Neutrophil (primary cell): ENCODE measurements at regions not wholly inside any gene's neighbourhood (a gene's known extent, or its start where the extent isn't known, plus 50 kb on each side); places are given as distances from the start of the nearest gene placed in this dataset.

Experiments
- H3K27ac ChIP-seq: fragments of 200-600 bp; sonication (generic); 2 replicates; pipeline ENCODE4 v1.5.1; 2016; ENCODE audit warnings: mild to moderate bottlenecking, moderate library complexity
- H3K27me3 ChIP-seq: fragments of 200-600 bp; sonication (generic); 2 replicates; pipeline ENCODE4 v1.6.0; 2016; ENCODE audit warnings: mild to moderate bottlenecking
- H3K36me3 ChIP-seq: fragments of 200-600 bp; sonication (generic); 2 replicates; pipeline ENCODE4 v1.5.1; 2017
- H3K4me1 ChIP-seq, 2 experiments: fragments of 200-600 bp in 1 of 2; sonication (generic) in 1 of 2; 1 replicate in 1 of 2; 2 replicates in 1 of 2; pipeline versions ENCODE4 v1.5.1 to v1.6.1; 2013 to 2016; ENCODE audit warnings: low read depth in 1 of 2, low read length in 1 of 2, mild to moderate bottlenecking in 1 of 2, moderate library complexity in 1 of 2; ENCODE audit not compliant: control insufficient read depth in 1 of 2, insufficient read depth in 1 of 2
- H3K4me3 ChIP-seq, 2 experiments: fragments of 200-600 bp in 1 of 2; sonication (generic) in 1 of 2; 1 replicate in 1 of 2; 2 replicates in 1 of 2; pipeline ENCODE4 v1.5.1; 2013 to 2016; ENCODE audit warnings: low read depth in 1 of 2, low read length in 1 of 2, mild to moderate bottlenecking in 1 of 2, moderate library complexity in 1 of 2
- H3K9me3 ChIP-seq: fragments of 200-600 bp; sonication (generic); 2 replicates; pipeline ENCODE4 v1.5.1; 2016
- CTCF ChIP-seq: fragments of 200-600 bp; sonication (generic); IDR thresholded peaks from 2 replicates; pipeline ENCODE4 v1.5.1; 2016; ENCODE audit warnings: antibody characterized with exemption

- Histone ChIP-seq H3K36me3 (no peaks in the 10 kb centered on the region), H3K27ac (no peak overlapping the region), H3K9me3 (no peaks in the 10 kb centered on the region), H3K4me1 (no peaks in the 10 kb centered on the region), H3K4me3 (no peak overlapping the region), H3K27me3 (no peaks in the 10 kb centered on the region)
- TF ChIP-seq CTCF = no peak
These were observed 65.7 kb upstream of the CTAGE1 start for GRCh38 chr18:22483407-22483806.

- H3K4me3 ChIP-seq = no peak overlapping the region
- H3K27me3 ChIP-seq = no peaks in the 10 kb centered on the region
- H3K27ac ChIP-seq = no peak overlapping the region
- H3K9me3 ChIP-seq = no peaks in the 10 kb centered on the region
- no peaks in the 10 kb centered on the region for H3K36me3 ChIP-seq
- TF ChIP-seq CTCF = no peak
- no peaks in the 10 kb centered on the region for H3K4me1 ChIP-seq
These were observed 66.8 kb upstream of the CTAGE1 start for GRCh38 chr18:22484471-22484870.

- H3K27ac ChIP-seq = no peak overlapping the region
- H3K4me1 ChIP-seq = no peaks in the 10 kb centered on the region
- no peaks in the 10 kb centered on the region for H3K9me3 ChIP-seq
- no peaks in the 10 kb centered on the region for H3K36me3 ChIP-seq
- H3K27me3 ChIP-seq = no peaks in the 10 kb centered on the region
- TF ChIP-seq CTCF = no peak
- no peak overlapping the region for H3K4me3 ChIP-seq
These were observed 68.1 kb upstream of the CTAGE1 start for GRCh38 chr18:22485808-22486244.

- Histone ChIP-seq H3K27me3 (no peaks in the 10 kb centered on the region), H3K4me1 (no peaks in the 10 kb centered on the region), H3K27ac (no peak overlapping the region), H3K9me3 (no peaks in the 10 kb centered on the region), H3K36me3 (no peaks in the 10 kb centered on the region), H3K4me3 (no peak overlapping the region)
- no peak for TF ChIP-seq CTCF
These were observed 69.0 kb upstream of the CTAGE1 start for GRCh38 chr18:22486667-22487066.

GRCh38 chr18:22488554-22488953 lies 70.8 kb upstream of the CTAGE1 start:
- H3K4me3 ChIP-seq = no peak overlapping the region

More at GRCh38 chr18:22488554-22488953, 70.8 kb upstream of the CTAGE1 start:
- no peaks in the 10 kb centered on the region for H3K27me3 ChIP-seq
- H3K4me1 ChIP-seq = no peaks in the 10 kb centered on the region
- no peak overlapping the region for H3K27ac ChIP-seq
- H3K36me3 ChIP-seq = no peaks in the 10 kb centered on the region
- no peak for TF ChIP-seq CTCF
- H3K9me3 ChIP-seq = no peaks in the 10 kb centered on the region
